HFFc6 (cell line): ENCODE measurements at regions not wholly inside any gene's neighbourhood (a gene's known extent, or its start where the extent isn't known, plus 50 kb on each side); places are given as distances from the start of the nearest gene placed in this dataset.
A peak's percentile ranks its signal among the peaks of the same experiment; 100 is the strongest.

Experiments
- DNase-seq: peaks from one replicate; pipeline ENCODE4 v3.0.0-alpha.2; 2018
- H3K27ac Mint-ChIP-seq: 2 replicates; pipeline ENCODE4 v1.8.0; 2020; ENCODE audit warnings: mild to moderate bottlenecking, mixed read lengths
- H3K27me3 Mint-ChIP-seq: 2 replicates; pipeline ENCODE4 v1.8.0; 2021; ENCODE audit warnings: mild to moderate bottlenecking, moderate library complexity, mixed read lengths; ENCODE audit not compliant: insufficient read depth
- H3K36me3 Mint-ChIP-seq: 2 replicates; pipeline ENCODE4 v1.8.0; 2021; ENCODE audit warnings: low read depth, mixed read lengths
- H3K4me1 Mint-ChIP-seq: 2 replicates; pipeline ENCODE4 v1.8.0; 2020; ENCODE audit warnings: low read depth, mixed read lengths
- H3K4me3 Mint-ChIP-seq: 2 replicates; pipeline ENCODE4 v1.8.0; 2020; ENCODE audit warnings: mild to moderate bottlenecking, moderate library complexity, mixed read lengths
- H3K9me3 Mint-ChIP-seq: 2 replicates; pipeline ENCODE4 v1.8.0; 2020; ENCODE audit warnings: mild to moderate bottlenecking, mixed read lengths
- CTCF ChIP-seq: fragments of 200-600 bp; sonication (generic); IDR thresholded peaks from 2 replicates; pipeline ENCODE4 v1.5.0; 2021; ENCODE audit warnings: antibody characterized with exemption, mild to moderate bottlenecking

DNA sequence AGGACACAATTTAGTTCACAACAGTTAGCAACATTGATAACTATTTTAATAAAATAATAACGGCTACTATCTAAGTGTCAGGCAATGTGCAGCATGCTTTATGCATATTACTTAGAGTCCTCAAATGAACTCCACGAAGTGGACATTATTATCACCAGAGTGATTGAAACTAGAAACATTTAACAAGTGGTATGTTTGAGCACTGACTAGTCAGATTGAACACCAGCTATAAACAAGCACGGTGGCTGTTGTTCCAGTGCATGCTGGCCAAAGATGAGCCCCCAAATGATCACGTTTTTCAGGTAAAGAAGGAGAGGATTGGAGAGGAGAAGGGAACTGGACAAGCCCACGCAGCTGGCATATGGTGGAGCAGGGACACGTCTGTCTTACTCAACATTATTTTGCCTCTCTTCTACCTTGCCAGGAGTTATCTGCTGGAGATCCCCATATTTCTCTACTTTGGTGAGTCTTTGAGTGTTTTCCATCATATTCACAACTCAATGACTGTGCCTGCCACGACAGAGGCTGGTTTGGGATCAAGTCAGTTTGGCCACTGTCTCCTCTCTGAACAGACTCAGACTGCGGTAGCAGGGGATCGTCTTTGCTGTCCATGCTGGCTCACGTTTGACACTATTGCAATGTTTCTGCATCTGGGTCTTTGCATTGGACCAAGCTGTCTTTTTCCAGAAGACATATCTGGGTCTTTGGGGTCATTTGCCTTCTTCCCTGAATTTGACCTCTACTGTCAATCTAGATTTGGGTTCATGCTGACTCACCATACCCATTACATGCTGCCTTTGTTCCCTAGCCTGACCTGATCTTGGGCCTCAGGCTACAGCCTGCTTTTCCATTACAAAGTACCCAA is 66.0 kb upstream of the ACSL3 start:
- Mint-ChIP-seq H3K9me3 (no peaks in the 10 kb centered on the region), H3K4me1 (peaks cover 48% of the 10 kb centered on the region), H3K4me3 (no peak overlapping the region), H3K36me3 (no peaks in the 10 kb centered on the region), H3K27me3 (no peaks in the 10 kb centered on the region), H3K27ac (no peak overlapping the region)
- no peak for TF ChIP-seq CTCF
- no peak for DNase-seq

DNA sequence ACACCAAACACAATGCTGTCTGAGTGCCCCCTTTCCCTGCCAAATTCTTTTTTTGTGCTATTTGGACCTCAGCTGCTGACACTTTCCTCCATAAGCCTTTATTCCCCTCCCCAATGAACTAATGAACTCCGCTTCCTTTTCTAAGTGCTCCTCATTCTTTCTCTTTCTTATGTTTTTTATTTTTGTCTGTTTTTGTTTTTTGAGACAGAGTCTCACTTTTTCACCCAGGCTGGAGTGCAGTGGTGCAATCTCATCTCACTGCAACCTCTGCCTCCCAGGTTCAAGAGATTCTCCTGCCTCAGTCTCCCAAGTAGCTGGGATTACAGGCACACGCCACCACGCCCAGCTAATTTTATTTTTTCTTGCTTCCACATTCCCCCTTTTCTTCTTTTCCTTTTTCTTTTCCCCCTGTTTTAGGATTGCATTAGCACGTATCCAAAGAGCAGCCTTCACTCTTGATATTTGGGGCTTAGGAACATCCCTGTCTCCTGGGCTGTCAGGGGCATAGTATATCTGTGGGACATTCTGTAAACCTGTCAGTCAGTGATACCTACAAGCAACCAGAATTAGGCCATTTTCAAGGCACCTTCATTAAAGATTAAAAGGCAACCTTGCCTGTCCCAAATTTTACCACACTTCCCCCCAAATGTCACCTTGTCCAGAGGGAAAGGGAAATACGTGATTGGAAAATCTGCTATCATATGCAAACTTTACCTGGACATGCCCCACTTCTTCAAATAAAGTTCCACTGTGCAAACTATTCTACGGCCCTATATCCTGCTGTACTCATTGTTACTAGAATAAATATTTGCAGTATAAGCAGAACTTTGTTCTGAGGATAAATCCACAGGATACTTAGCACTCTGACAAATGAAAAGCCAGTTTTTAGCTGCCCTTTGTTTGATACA is 65.1 kb upstream of the ACSL3 start:
- no peaks in the 10 kb centered on the region for H3K9me3 Mint-ChIP-seq
- DNase-seq, result no peak
- no peaks in the 10 kb centered on the region for H3K36me3 Mint-ChIP-seq
- TF ChIP-seq CTCF, result no peak
- peaks cover 53% of the 10 kb centered on the region for H3K4me1 Mint-ChIP-seq
- H3K4me3 Mint-ChIP-seq, result no peak overlapping the region
- H3K27ac Mint-ChIP-seq, result no peak overlapping the region
- H3K27me3 Mint-ChIP-seq, result no peaks in the 10 kb centered on the region

GRCh38 chr2:222796413-222797103 is 64.3 kb upstream of the ACSL3 start:
- H3K27ac Mint-ChIP-seq, result peak overlapping the region; percentile 54
- no peak overlapping the region for H3K4me3 Mint-ChIP-seq
- DNase-seq, result peak; percentile 36
- H3K4me1 Mint-ChIP-seq, result peaks cover 51% of the 10 kb centered on the region
- TF ChIP-seq CTCF, result no peak
- no peaks in the 10 kb centered on the region for H3K27me3 Mint-ChIP-seq
- H3K9me3 Mint-ChIP-seq, result no peaks in the 10 kb centered on the region
- no peaks in the 10 kb centered on the region for H3K36me3 Mint-ChIP-seq

GRCh38 chr2:222797261-222797660 is 63.6 kb upstream of the ACSL3 start:
- Mint-ChIP-seq H3K4me3 (no peak overlapping the region), H3K27ac (peak overlapping the region; percentile 42)
- peak; percentile 48 for DNase-seq

More at GRCh38 chr2:222797261-222797660, 63.6 kb upstream of the ACSL3 start:
- no peaks in the 10 kb centered on the region for H3K36me3 Mint-ChIP-seq
- H3K9me3 Mint-ChIP-seq, result no peaks in the 10 kb centered on the region
- peak; percentile 69 for TF ChIP-seq CTCF
- H3K4me1 Mint-ChIP-seq, result peaks cover 44% of the 10 kb centered on the region
- H3K27me3 Mint-ChIP-seq, result no peaks in the 10 kb centered on the region
